Fibroblast of pulmonary artery (primary cell): ENCODE measurements at regions not wholly inside any gene's neighbourhood (a gene's known extent, or its start where the extent isn't known, plus 50 kb on each side); places are given as distances from the start of the nearest gene placed in this dataset.

Experiments used
- DNase-seq: peaks from one replicate; pipeline ENCODE4 v3.0.0-alpha.2; 2010; ENCODE audit warnings: low read depth
- H3K4me3 ChIP-seq: replicated peaks from 2 replicates; pipeline ENCODE4 v1.5.1; 2011; ENCODE audit warnings: low read depth, mild to moderate bottlenecking, control low read depth, low read length, moderate library complexity
- TF ChIP-seq, protein P1 (sequence below): IDR thresholded peaks from 2 replicates; pipeline ENCODE4 v1.5.1; 2011; ENCODE audit warnings: mild to moderate bottlenecking, control low read depth, low read length, inconsistent platforms; ENCODE audit errors: missing control alignments

DNA sequence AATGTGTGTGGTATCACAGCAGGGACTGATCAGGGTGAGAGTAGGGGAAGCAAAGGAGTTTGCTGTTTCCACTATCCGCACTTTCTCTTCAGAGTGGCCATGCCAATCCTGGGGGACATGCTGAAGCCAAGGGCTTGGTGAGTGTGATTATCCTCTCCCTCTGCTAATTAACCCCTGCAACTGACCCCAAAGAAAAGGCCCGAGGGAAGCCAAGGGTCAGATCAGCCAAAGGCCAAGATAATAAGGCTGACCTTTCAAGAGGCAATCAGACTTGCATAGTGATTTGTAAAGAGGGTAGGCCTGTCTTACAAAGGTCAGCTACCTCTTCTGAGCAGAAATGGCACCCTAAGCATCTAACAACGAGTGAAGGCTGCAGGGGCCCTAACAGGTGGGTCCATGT lies 420.5 kb upstream of the CPEB2 start:
- no peak overlapping the region for H3K4me3 ChIP-seq
- TF ChIP-seq, protein P1, sequence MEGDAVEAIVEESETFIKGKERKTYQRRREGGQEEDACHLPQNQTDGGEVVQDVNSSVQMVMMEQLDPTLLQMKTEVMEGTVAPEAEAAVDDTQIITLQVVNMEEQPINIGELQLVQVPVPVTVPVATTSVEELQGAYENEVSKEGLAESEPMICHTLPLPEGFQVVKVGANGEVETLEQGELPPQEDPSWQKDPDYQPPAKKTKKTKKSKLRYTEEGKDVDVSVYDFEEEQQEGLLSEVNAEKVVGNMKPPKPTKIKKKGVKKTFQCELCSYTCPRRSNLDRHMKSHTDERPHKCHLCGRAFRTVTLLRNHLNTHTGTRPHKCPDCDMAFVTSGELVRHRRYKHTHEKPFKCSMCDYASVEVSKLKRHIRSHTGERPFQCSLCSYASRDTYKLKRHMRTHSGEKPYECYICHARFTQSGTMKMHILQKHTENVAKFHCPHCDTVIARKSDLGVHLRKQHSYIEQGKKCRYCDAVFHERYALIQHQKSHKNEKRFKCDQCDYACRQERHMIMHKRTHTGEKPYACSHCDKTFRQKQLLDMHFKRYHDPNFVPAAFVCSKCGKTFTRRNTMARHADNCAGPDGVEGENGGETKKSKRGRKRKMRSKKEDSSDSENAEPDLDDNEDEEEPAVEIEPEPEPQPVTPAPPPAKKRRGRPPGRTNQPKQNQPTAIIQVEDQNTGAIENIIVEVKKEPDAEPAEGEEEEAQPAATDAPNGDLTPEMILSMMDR = no peak
- no peak for DNase-seq

DNA sequence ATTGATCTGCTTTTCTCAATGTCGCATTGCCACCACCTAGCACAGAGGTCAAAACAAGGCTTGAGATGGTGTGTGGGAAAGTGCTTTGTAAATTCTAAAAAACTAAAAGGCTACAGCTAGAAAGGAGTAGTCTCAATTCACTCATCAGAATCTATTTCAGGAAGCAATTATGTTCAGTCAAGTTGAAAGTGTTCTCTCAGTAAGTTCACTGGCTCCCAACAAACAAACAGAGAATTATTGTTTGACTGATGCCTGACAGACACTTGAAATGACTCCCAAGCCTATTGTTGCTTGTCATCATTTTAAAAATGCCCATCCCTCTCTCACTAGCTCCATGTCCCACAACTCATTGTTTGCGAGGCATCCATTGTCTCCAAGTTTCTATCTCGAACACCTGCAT lies 419.6 kb upstream of the CPEB2 start:
- DNase-seq = no peak
- no peak overlapping the region for H3K4me3 ChIP-seq
- TF ChIP-seq, protein P1 = no peak

DNA sequence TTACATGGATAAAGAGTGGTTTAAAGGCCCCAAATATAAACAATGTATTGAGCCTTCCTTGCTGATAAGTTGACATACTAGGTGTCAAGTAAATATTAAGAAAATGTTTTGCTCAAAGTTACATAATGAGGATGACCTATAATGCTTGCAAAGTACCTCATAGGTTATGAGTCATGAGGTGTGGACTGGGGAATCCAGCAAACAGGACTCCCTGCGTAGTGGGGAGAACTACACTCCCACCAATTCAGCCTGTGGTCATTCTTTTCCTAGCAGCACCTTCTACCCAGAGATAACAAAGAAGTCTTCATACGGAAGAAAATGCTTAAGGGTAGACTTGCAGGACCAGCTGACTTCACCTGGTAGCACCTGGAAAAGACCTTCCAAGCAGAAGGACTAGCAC lies 418.9 kb upstream of the CPEB2 start:
- H3K4me3 ChIP-seq = no peak overlapping the region
- DNase-seq = no peak
- TF ChIP-seq, protein P1 = no peak

DNA sequence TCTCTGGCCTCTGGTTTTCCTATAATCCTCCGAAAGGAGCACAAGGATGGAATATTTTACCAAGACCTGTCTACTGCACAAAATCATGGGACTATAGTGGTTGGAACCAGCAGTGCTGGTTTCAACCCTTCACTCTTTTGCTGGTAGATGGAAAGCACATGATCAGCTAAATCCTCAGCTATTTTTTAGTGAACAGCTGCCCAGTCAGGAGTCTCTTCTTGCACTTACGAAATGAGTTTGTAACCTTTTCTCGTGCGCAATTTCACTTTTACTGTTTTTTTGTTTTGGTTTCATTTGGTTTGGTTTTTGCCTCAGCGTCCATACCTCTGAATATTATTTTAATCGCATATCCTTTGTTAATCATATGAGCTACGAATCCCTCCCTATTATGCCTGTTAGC lies 418.5 kb upstream of the CPEB2 start:
- no peak for DNase-seq
- no peak overlapping the region for H3K4me3 ChIP-seq
- TF ChIP-seq, protein P1 = no peak

DNA sequence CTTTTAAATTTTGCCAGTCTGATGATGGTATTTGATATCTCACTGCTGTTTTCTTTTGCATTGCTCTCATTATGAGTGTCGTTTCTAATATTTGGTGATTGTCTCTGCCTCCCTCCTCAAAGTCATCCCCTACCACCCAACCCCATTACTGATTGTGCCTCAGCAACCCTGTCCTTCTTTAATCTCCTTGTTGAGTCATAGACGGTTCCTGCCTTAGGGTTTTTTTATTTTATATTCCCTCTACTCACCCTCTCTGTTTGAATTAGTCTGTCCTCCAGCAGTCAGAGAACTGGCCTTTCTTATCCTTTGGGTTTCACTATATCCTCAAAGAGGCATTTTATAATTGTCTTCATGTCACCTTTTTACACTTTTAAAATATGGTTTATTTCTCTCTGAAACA lies 409.3 kb upstream of the CPEB2 start:
- TF ChIP-seq, protein P1 = no peak

DNA sequence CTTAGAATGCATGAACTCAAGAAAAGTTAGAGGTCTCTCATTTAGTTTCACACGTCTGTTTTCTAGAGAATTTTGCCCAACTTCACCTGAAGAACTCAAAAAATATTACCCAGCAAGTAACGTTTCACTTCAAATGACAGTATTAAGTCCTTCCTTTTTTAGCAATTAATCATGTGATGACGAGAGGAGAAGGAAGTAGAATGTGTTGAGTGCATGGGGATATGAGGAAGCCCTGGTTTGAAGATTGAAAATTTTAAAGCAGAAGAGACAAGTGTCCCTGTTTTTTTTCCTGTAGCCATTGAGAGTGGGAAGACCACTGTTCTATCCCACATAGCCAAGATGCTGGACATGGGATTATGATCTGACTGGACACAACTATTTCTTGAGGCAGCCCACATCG lies 406.3 kb upstream of the CPEB2 start:
- TF ChIP-seq, protein P1 = no peak
- no peak for DNase-seq
- no peak overlapping the region for H3K4me3 ChIP-seq

More for the DNA sequence above, 409.3 kb upstream of the CPEB2 start:
- no peak overlapping the region for H3K4me3 ChIP-seq
- no peak for DNase-seq

DNA sequence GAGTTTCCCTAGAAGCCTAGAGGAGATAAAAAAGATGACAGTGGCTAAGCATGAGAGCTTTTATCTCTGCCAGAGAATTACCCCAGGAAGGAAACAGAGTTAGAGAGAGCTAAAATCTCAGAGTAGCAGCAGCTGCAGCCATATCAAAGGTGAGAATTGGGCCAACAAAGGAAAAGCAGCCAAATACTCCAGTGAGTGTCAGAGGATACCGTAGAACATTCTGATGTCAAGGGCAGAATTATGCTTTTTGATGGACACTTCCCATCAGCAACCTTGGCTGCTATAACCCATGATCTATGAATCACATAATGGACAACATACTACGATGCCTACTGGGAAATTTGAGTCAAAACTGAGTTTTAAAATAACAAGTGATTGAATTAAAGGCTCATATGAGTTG lies 405.8 kb upstream of the CPEB2 start:
- no peak for DNase-seq
- TF ChIP-seq, protein P1 = no peak
- no peak overlapping the region for H3K4me3 ChIP-seq
